Ovary (tissue), 7 donors: ENCODE measurements at regions not wholly inside any gene's neighbourhood (a gene's known extent, or its start where the extent isn't known, plus 50 kb on each side); places are given as distances from the start of the nearest gene placed in this dataset.

Source experiments
- DNase-seq, 5 donors: peaks; one replicate each; pipeline ENCODE4 v3.0.0-alpha.2; 2019 to 2020
- H3K27ac ChIP-seq, 2 donors: fragments of 200-600 bp; one replicate each; pipeline versions ENCODE4 v1.5.1 to v1.8.0; 2019 to 2022
- H3K27me3 ChIP-seq: fragments of 200-600 bp; one replicate; pipeline ENCODE4 v1.8.0; 2022
- H3K36me3 ChIP-seq: fragments of 200-600 bp; sonication (generic); one replicate; pipeline ENCODE4 v1.5.1; 2019
- H3K4me1 ChIP-seq: one replicate; pipeline ENCODE4 v1.8.1; 2013; ENCODE audit warnings: mild to moderate bottlenecking, moderate library complexity; ENCODE audit not compliant: insufficient read depth
- H3K4me3 ChIP-seq: fragments of 200-600 bp; sonication (generic); one replicate; pipeline ENCODE4 v1.5.1; 2017
- H3K9me3 ChIP-seq, 2 donors: fragments of 200-600 bp in 1 of 2; sonication (generic) in 1 of 2; one replicate each; pipeline versions ENCODE4 v1.5.1 to v1.8.1; 2013 to 2019; ENCODE audit warnings: mild to moderate bottlenecking in 1 of 2, moderate library complexity in 1 of 2
- EP300 ChIP-seq: sonication (generic); formaldehyde crosslinking; IDR thresholded peaks from one replicate; pipeline ENCODE4 v1.6.1; 2017; ENCODE audit warnings: antibody characterized with exemption
- POLR2A ChIP-seq: fragments of 450-650 bp; IDR thresholded peaks from one replicate; pipeline ENCODE4 v1.6.1; 2017; ENCODE audit warnings: antibody characterized with exemption, mild to moderate bottlenecking, moderate library complexity
- WGBS, 3 donors: extraction: QIAGEN DNeasy Blood & Tissue Kit in 1 of 3; methylation state at CpG; one replicate each; pipeline versions ENCODE4 v1.1.5 to v1.1.7; 2013 to 2017; 5-methylcytosine and 5-hydroxymethylcytosine counted together
- intact Hi-C, 4 donors: fragments of 100-400 bp; cut with DNase I; formaldehyde crosslinking; loops; one replicate each; pipeline versions ENCODE4 v1.11.0 to v1.15.1; 2022 to 2023
- TF ChIP-seq, protein P1 (sequence below), 3 donors: fragments of 450-650 bp in 2 of 3; fragments of 200-600 bp in 1 of 3; IDR thresholded peaks; one replicate each; pipeline versions ENCODE4 v1.5.1 to v1.8.0; 2016 to 2022; ENCODE audit warnings: antibody characterized with exemption in 3 of 3, mild to moderate bottlenecking in 1 of 3
- donor health status: DM: no; HTN: no; CAD: no; lungs with moderate emphysema.
- donor health status: DM: no; HTN: no; CAD: no.
- donor health status: Bipolar disorder and iron deficiency.
- donor health status: DM: no; HTN: no; CAD: no.
- donor health status: DM: yes; HTN: yes; CAD: no.

DNA sequence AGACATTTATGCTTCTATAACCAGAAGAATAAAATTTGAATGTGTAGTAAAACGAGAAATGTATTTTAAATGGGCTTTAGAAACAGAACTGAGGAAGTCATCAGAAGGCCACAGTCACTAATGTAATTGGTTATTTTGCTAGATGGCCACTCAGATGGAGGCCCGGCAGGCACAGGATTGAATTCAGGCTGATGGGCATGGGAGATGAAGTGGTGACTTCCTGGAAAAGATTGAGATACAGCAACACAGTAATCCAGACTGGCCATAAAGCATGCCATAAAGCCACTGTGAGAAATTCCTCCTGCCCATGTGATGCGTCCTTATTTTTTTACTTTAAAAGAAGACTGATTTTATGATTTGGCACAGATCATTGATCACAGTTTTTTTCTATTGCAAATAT is 297.7 kb downstream of the ICOS start:
- Histone ChIP-seq H3K27me3 (no peaks in the 10 kb centered on the region), H3K9me3 (no peaks in the 10 kb centered on the region), H3K4me1 (no peaks in the 10 kb centered on the region), H3K36me3 (no peaks in the 10 kb centered on the region), H3K4me3 (no peak overlapping the region), H3K27ac (no peak overlapping the region)
- intact Hi-C loops: no loop called here
- TF ChIP-seq, protein P1, sequence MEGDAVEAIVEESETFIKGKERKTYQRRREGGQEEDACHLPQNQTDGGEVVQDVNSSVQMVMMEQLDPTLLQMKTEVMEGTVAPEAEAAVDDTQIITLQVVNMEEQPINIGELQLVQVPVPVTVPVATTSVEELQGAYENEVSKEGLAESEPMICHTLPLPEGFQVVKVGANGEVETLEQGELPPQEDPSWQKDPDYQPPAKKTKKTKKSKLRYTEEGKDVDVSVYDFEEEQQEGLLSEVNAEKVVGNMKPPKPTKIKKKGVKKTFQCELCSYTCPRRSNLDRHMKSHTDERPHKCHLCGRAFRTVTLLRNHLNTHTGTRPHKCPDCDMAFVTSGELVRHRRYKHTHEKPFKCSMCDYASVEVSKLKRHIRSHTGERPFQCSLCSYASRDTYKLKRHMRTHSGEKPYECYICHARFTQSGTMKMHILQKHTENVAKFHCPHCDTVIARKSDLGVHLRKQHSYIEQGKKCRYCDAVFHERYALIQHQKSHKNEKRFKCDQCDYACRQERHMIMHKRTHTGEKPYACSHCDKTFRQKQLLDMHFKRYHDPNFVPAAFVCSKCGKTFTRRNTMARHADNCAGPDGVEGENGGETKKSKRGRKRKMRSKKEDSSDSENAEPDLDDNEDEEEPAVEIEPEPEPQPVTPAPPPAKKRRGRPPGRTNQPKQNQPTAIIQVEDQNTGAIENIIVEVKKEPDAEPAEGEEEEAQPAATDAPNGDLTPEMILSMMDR (IDR thresholded peaks at IDR 0.05): no peak
- no peak for TF ChIP-seq EP300
- no peak for TF ChIP-seq POLR2A
- 90 to 93% (median 92%) methylated on average over 3 of the region's 3 CpGs for WGBS, 3 donors
- no peak for DNase-seq

DNA sequence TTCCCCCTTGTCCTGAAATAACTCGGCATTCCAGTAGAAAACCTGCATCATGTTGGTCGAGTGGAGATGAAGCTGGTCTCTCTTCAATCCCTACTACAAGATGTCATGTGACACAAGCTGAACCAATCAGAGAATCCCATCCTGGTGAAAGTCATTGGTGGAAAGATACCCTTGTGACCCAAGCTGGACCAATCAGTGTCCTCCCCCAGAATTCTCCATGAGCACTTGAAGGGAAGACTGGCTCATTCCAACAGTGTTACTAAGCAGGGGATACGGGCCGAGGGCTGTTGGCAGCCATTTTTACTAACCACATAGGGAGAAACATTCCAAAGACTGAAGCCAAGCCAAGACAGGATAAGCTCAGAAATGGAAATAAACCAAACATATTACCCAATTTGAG is 298.3 kb downstream of the ICOS start:
- Histone ChIP-seq H3K27ac (no peak overlapping the region), H3K36me3 (no peaks in the 10 kb centered on the region), H3K4me3 (no peak overlapping the region), H3K27me3 (no peaks in the 10 kb centered on the region), H3K4me1 (no peaks in the 10 kb centered on the region), H3K9me3 (no peaks in the 10 kb centered on the region)
- intact Hi-C loops: no loop called here
- TF ChIP-seq POLR2A: no peak
- TF ChIP-seq EP300: no peak
- TF ChIP-seq, protein P1 (IDR thresholded peaks at IDR 0.05): no peak
- no peak for DNase-seq
- 56 to 58% (median 57%) methylated on average over 4 of the region's 4 CpGs for WGBS, 3 donors

DNA sequence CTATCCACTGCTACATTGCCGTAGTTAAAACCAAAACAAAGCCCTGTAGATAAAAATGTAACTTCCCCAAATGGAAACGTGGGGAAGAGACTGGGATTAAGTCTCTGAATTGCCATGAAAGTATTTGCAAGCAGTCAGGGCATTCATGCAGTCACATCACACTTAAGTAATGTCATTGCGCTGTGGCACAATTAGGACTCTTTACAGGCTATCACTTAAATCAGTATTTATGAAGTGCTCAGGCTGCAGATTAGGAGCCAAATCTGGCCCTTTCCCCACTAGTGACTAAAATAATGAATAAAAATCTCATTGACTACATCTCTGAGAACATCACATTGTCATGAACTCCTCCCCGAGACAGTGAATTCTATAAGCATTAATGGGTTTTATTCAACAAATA is 300.9 kb downstream of the ICOS start:
- DNase-seq: no peak
- no peak overlapping the region for H3K27ac ChIP-seq
- no peaks in the 10 kb centered on the region for H3K36me3 ChIP-seq
- no peak for TF ChIP-seq EP300
- 68 to 81% (median 68%) methylated on average over 4 of the region's 4 CpGs for WGBS, 3 donors
- no peaks in the 10 kb centered on the region for H3K27me3 ChIP-seq
- intact Hi-C loops: no loop called here
- H3K4me3 ChIP-seq: no peak overlapping the region
- H3K4me1 ChIP-seq: no peaks in the 10 kb centered on the region
- no peaks in the 10 kb centered on the region for H3K9me3 ChIP-seq

DNA sequence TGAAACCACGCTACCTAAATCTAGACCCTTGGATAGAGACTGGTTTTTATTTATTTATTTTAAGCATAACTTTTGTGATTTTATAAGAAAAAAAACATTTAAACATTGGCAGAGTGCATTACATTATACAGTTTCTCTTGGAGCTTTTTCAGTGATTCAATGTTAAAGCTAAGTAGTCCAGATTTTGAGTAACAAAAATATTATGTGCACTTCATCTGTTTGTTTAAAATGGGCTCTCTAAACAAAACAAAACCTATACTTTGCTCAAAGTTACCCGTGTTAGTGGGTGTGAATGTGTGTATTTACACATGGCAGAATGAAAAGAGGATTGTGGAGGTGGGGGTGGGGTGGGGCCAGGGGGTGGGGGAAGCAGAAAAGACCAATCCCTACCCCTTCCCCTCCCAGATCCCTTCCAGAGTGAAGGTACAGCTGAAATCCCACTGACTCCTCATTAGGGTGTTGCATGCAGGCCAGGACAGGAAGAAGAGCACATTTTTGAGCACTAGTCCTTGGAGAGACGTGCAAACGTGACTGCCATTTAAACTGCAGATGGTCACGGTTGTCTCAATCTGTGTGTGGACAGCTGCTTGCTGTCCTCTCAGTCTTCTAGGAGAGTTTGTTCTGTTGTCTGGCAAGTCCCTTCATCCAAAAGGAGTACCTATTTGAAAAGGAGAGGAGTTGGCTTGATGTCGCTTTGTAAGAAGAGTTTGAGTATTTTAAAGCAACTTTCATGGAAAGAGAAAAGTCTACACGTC is 303.0 kb downstream of the ICOS start:
- no peak for DNase-seq
- intact Hi-C loops: no loop called here
- no peak overlapping the region for H3K4me3 ChIP-seq
- H3K27me3 ChIP-seq: no peaks in the 10 kb centered on the region
- H3K9me3 ChIP-seq: no peaks in the 10 kb centered on the region
- no peak overlapping the region for H3K27ac ChIP-seq
- no peak for TF ChIP-seq EP300
- TF ChIP-seq, protein P1 (IDR thresholded peaks at IDR 0.05): no peak
- TF ChIP-seq POLR2A: no peak
- WGBS, 3 donors: 41 to 61% (median 44%) methylated on average over 7 of the region's 7 CpGs
- no peaks in the 10 kb centered on the region for H3K36me3 ChIP-seq
- no peaks in the 10 kb centered on the region for H3K4me1 ChIP-seq

DNA sequence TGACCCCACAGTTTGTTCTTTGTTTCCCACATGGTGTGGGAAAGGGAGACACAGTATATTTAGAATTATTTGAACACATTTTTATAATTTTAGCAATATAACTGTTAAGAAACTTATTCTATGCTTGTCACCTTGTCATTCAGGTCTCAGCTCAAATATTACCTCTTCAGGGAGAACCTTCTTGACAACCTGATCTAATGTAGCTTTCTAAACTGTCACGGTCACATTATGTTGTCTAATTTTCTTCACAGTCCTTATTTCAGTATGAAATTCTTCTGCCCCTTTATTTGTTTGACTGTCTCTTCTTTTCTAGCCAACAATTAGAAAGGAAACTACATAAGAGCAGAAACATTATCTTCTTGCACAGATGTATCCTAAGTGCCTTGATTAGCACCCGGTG is 304.3 kb upstream of the PARD3B start:
- no peak overlapping the region for H3K27ac ChIP-seq
- WGBS, 3 donors: 61 to 75% (median 61%) methylated on average over 2 of the region's 2 CpGs

More for the DNA sequence above, 304.3 kb upstream of the PARD3B start:
- no peak for DNase-seq
- no peaks in the 10 kb centered on the region for H3K27me3 ChIP-seq
- TF ChIP-seq EP300: no peak
- no peak for TF ChIP-seq POLR2A
- TF ChIP-seq, protein P1 (IDR thresholded peaks at IDR 0.05): no peak
- H3K9me3 ChIP-seq: no peaks in the 10 kb centered on the region
- no peaks in the 10 kb centered on the region for H3K36me3 ChIP-seq
- intact Hi-C loops: no loop called here
- H3K4me3 ChIP-seq: no peak overlapping the region
- H3K4me1 ChIP-seq: no peaks in the 10 kb centered on the region
